IMR-90 (cell line): ENCODE measurements at regions not wholly inside any gene's neighbourhood (a gene's known extent, or its start where the extent isn't known, plus 50 kb on each side); places are given as distances from the start of the nearest gene placed in this dataset.
"Not testable (repeated sequence)": the region's sequence is repeated elsewhere in the genome, so short reads cannot be mapped to it uniquely, and the experiment has no call there.

Experiments
- ATAC-seq: fragments of 200-7000 bp; cut with Tn5 transposase; 2 replicates; pipeline ENCODE4 v1.9.1; 2020; ENCODE audit warnings: low read depth, mild to moderate bottlenecking, moderate library complexity
- BruUV-seq: library from RNA; stranded (reverse); fragments of 400-500 nt; replicated peaks from 2 replicates; lab custom pipeline; 2021; lab: Mats Ljungman, UMichigan
- CTCF ChIA-PET: fragments of 300-600 bp; formaldehyde crosslinking; extraction: SDS; loops from one replicate; lab custom pipeline; 2021; ENCODE audit warnings: antibody characterized with exemption; lab: Yijun Ruan, JAX
- POLR2A ChIA-PET: fragments of 300-600 bp; sonication (Branson Sonifier 250); formaldehyde crosslinking; loops from one replicate; lab custom pipeline; 2022; ENCODE audit warnings: antibody characterized with exemption; ENCODE audit not compliant: unreplicated experiment; lab: Charles Lee
- DNase-seq: peaks from one replicate; pipeline ENCODE4 v3.0.0; 2013
- H2AFZ ChIP-seq: replicated peaks from 2 replicates; pipeline ENCODE3; 2013; ENCODE audit warnings: low read length, mild to moderate bottlenecking; ENCODE audit not compliant: poor library complexity
- H2AK5ac ChIP-seq: 2 replicates; pipeline ENCODE4 v1.6.1; 2013; ENCODE audit warnings: low read depth, low read length, inconsistent platforms
- H2AK9ac ChIP-seq: replicated peaks from 2 replicates; pipeline ENCODE3; 2013; ENCODE audit warnings: mild to moderate bottlenecking, low read depth, low read length, moderate library complexity; ENCODE audit not compliant: poor library complexity
- H2BK120ac ChIP-seq: 2 replicates; pipeline ENCODE4 v1.6.1; 2013; ENCODE audit warnings: low read depth, low read length, inconsistent platforms
- H2BK15ac ChIP-seq: 3 replicates; pipeline ENCODE4 v1.6.1; 2013; ENCODE audit warnings: low read depth, low read length, inconsistent platforms
- H2BK20ac ChIP-seq: 2 replicates; pipeline ENCODE4 v1.6.1; 2013; ENCODE audit warnings: low read depth, mild to moderate bottlenecking, inconsistent platforms, low read length, moderate library complexity
- H2BK5ac ChIP-seq: 2 replicates; pipeline ENCODE4 v1.6.1; 2013; ENCODE audit warnings: mild to moderate bottlenecking, low read depth, low read length, inconsistent platforms; ENCODE audit not compliant: poor library complexity, severe bottlenecking
- H3K14ac ChIP-seq: replicated peaks from 2 replicates; pipeline ENCODE4 v1.6.1; 2013; ENCODE audit warnings: low read depth, low read length, inconsistent platforms
- H3K18ac ChIP-seq: 2 replicates; pipeline ENCODE4 v1.6.1; 2013; ENCODE audit warnings: low read depth, low read length, control low read depth
- H3K23ac ChIP-seq: 2 replicates; pipeline ENCODE4 v1.6.1; 2013; ENCODE audit warnings: low read depth, low read length, inconsistent platforms
- H3K27ac ChIP-seq: 2 replicates; pipeline ENCODE4 v1.5.1; 2013; ENCODE audit warnings: mild to moderate bottlenecking, control low read depth, low read length; ENCODE audit not compliant: insufficient read depth
- H3K27me3 ChIP-seq: 2 replicates; pipeline ENCODE4 v1.6.1; 2013; ENCODE audit warnings: low read length; ENCODE audit not compliant: control insufficient read depth, insufficient read depth
- H3K36me3 ChIP-seq: 2 replicates; pipeline ENCODE4 v1.6.1; 2013; ENCODE audit warnings: low read length, mixed read lengths; ENCODE audit not compliant: control insufficient read depth, insufficient read depth
- H3K4ac ChIP-seq: 2 replicates; pipeline ENCODE4 v1.6.1; 2013; ENCODE audit warnings: low read depth, low read length, inconsistent platforms
- H3K4me1 ChIP-seq: 2 replicates; pipeline ENCODE4 v1.6.1; 2013; ENCODE audit warnings: low read length, mixed read lengths; ENCODE audit not compliant: control insufficient read depth, insufficient read depth
- H3K4me2 ChIP-seq: 2 replicates; pipeline ENCODE4 v1.6.1; 2013; ENCODE audit warnings: low read depth, mild to moderate bottlenecking, control low read depth, low read length, moderate library complexity
- H3K4me3 ChIP-seq: 2 replicates; pipeline ENCODE4 v1.5.1; 2013; ENCODE audit warnings: low read depth, mild to moderate bottlenecking, control low read depth, low read length, moderate library complexity; ENCODE audit not compliant: insufficient read depth
- H3K56ac ChIP-seq: 2 replicates; pipeline ENCODE4 v1.6.1; 2013; ENCODE audit warnings: low read length, inconsistent platforms; ENCODE audit not compliant: insufficient read depth; ENCODE audit errors: extremely low read depth
- H3K79me1 ChIP-seq, 2 experiments: 2 replicates each; pipeline ENCODE4 v1.6.1; 2013; ENCODE audit warnings: low read length in 2 of 2, inconsistent platforms in 1 of 2, low read depth in 1 of 2
- H3K9ac ChIP-seq: 2 replicates; pipeline ENCODE4 v1.6.1; 2013; ENCODE audit warnings: low read depth, low read length, control low read depth
- H3K9me1 ChIP-seq: 2 replicates; pipeline ENCODE4 v1.6.1; 2013; ENCODE audit warnings: low read length, inconsistent platforms; ENCODE audit not compliant: insufficient read depth
- H3K9me3 ChIP-seq: 2 replicates; pipeline ENCODE4 v1.6.1; 2013; ENCODE audit warnings: low read length; ENCODE audit not compliant: control insufficient read depth, insufficient read depth
- H4K20me1 ChIP-seq: 2 replicates; pipeline ENCODE4 v1.6.1; 2013; ENCODE audit warnings: low read length, inconsistent platforms; ENCODE audit not compliant: insufficient read depth
- H4K5ac ChIP-seq: 2 replicates; pipeline ENCODE4 v1.6.1; 2013; ENCODE audit warnings: mild to moderate bottlenecking, low read depth, low read length, control low read depth
- H4K8ac ChIP-seq, 2 experiments: 2 replicates each; pipeline ENCODE4 v1.6.1; 2013; ENCODE audit warnings: low read depth in 2 of 2, low read length in 2 of 2, control low read depth in 1 of 2, inconsistent platforms in 1 of 2
- H4K91ac ChIP-seq: 2 replicates; pipeline ENCODE4 v1.6.1; 2013; ENCODE audit warnings: low read depth, low read length, inconsistent platforms; ENCODE audit not compliant: insufficient read depth
- WGBS, 2 experiments: methylation state at CpG; one replicate each; pipeline versions ENCODE4 v1.1.5 to v1.1.7; 2013; ENCODE audit warnings: missing lambda C conversion rate in 2 of 2; ENCODE audit not compliant: insufficient read length in 1 of 2; ENCODE audit errors: extremely low coverage in 2 of 2; 5-methylcytosine and 5-hydroxymethylcytosine counted together
- dilution Hi-C: fragments of 300-500 bp; cut with HindIII; formaldehyde crosslinking; loops from one replicate; pipeline ENCODE4 v1.14.3; 2018; ENCODE audit warnings: low sequenced_read_pairs; ENCODE audit not compliant: unreplicated experiment
- in situ Hi-C: fragments of 300-500 bp; cut with MboI; formaldehyde crosslinking; loops from 3 replicates; pipeline ENCODE4 v1.14.3; 2019; ENCODE audit warnings: low sequenced_read_pairs, inconsistent platforms, mixed read lengths
- intact Hi-C: fragments of 100-400 bp; cut with micrococcal nuclease; formaldehyde crosslinking; loops from 2 replicates; pipeline ENCODE4 v1.10.0; 2022

DNA sequence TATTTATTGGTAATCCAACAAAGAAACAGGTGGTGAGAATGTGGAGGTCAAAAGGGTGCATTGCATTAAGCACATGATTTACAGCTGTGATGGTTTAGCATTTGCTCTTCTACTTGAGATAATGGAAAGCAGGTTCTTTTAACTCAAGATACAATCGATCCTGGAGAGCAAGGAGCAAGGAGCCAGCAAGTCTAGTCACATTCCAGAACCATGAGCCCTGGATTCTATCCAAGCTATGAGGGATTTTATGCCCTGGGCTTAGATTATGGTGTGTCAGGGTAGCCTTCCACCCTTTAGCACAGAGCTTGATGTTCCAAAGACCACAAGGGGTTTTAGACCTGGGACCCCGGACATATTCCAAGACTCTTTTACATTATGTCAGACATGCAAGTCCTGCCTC is 1213.9 kb upstream of the ATXN8OS start:
- H2AFZ ChIP-seq, H3K4ac ChIP-seq, H2BK120ac ChIP-seq, intact Hi-C loops, H2AK5ac ChIP-seq, H3K9me3 ChIP-seq, H3K27ac ChIP-seq, H3K14ac ChIP-seq, H3K36me3 ChIP-seq, H3K4me2 ChIP-seq, H4K20me1 ChIP-seq, H3K56ac ChIP-seq, H2BK15ac ChIP-seq, H3K9ac ChIP-seq, CTCF ChIA-PET, ATAC-seq, H3K4me3 ChIP-seq, H2AK9ac ChIP-seq, H3K9me1 ChIP-seq, H3K79me1 ChIP-seq, POLR2A ChIA-PET, in situ Hi-C loops, H2BK20ac ChIP-seq, H3K23ac ChIP-seq, H3K18ac ChIP-seq, H4K5ac ChIP-seq, DNase-seq, H2BK5ac ChIP-seq, H4K8ac ChIP-seq, H4K91ac ChIP-seq, BruUV-seq, dilution Hi-C loops, H3K4me1 ChIP-seq, H3K27me3 ChIP-seq: not testable (repeated sequence)
- no CpG with 5 or more reads among the region's 2 CpGs for WGBS, 2 experiments

DNA sequence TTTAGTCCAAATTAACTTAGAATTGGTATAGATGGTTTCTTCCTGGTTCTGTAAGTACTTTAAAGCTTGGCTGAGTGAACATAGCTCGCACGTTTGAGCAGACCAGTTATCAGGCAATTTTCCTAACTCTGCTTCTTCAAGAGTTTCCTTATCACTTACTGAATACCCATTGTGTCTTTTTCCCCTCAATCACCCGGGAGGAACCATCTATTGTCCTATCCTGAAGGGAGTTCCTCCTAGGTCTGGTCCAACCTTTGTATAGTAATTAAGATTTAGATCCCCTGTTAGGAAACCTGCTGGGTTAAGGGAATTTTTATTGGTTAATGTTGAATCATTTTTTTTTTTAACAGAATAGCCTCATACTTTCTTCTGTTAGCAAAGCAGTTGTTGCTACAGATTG is 1215.0 kb upstream of the ATXN8OS start:
- H2AK9ac ChIP-seq, in situ Hi-C loops, H4K8ac ChIP-seq, H3K56ac ChIP-seq, H2AFZ ChIP-seq, H3K4me1 ChIP-seq, H4K5ac ChIP-seq, H3K27ac ChIP-seq, H3K9me1 ChIP-seq, H3K18ac ChIP-seq, H3K4me2 ChIP-seq, H3K79me1 ChIP-seq, H3K27me3 ChIP-seq, DNase-seq, H2BK20ac ChIP-seq, H3K4me3 ChIP-seq, H2BK5ac ChIP-seq, H2AK5ac ChIP-seq, H3K4ac ChIP-seq, H3K36me3 ChIP-seq, dilution Hi-C loops, CTCF ChIA-PET, H4K91ac ChIP-seq, H3K14ac ChIP-seq, POLR2A ChIA-PET, H3K9me3 ChIP-seq, H2BK120ac ChIP-seq, BruUV-seq, H3K9ac ChIP-seq, ATAC-seq, intact Hi-C loops, H4K20me1 ChIP-seq, H3K23ac ChIP-seq, H2BK15ac ChIP-seq: not testable (repeated sequence)
- no CpG with 5 or more reads among the region's 3 CpGs for WGBS, 2 experiments
